ENCODE measurements at regions not wholly inside any gene's neighbourhood (a gene's known extent, or its start where the extent isn't known, plus 50 kb on each side); places are given as distances from the start of the nearest gene placed in this dataset.
"Not testable (repeated sequence)": the region's sequence is repeated elsewhere in the genome, so short reads cannot be mapped to it uniquely, and the experiment has no call there.

GRCh38 chr15:21357056-21357455 lies 83.2 kb downstream of the POTEB3 start:
- H3K9me3 Mint-ChIP-seq, DNase-seq, H3K4me1 Mint-ChIP-seq, CTCF ChIA-PET, H3K27me3 Mint-ChIP-seq, H3K27ac Mint-ChIP-seq, H3K4me3 Mint-ChIP-seq, H3K36me3 Mint-ChIP-seq: not testable (repeated sequence)

DNA sequence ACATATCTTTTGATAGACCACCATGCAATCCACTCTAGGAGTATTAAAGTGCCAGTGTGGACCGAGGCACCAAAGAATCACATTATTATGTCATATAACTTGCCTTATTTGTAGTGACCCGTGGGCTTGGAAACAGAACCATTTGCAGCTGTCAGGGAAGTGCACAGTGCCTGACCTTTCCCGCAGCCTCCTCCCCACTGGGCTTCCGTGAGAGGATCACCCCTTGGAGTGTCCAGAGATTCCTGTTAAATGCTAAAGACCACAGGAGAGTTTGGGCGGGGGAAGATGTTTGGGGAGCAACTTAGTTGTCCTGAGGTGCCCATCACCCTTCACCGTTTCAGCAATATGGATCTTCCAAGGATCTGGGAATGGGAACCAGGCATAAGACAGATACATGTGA lies 84.4 kb downstream of the POTEB3 start:
- H3K4me3 Mint-ChIP-seq, H3K9me3 Mint-ChIP-seq, H3K27ac Mint-ChIP-seq, H3K36me3 Mint-ChIP-seq, H3K27me3 Mint-ChIP-seq, CTCF ChIA-PET, H3K4me1 Mint-ChIP-seq, DNase-seq: not testable (repeated sequence)

DNA sequence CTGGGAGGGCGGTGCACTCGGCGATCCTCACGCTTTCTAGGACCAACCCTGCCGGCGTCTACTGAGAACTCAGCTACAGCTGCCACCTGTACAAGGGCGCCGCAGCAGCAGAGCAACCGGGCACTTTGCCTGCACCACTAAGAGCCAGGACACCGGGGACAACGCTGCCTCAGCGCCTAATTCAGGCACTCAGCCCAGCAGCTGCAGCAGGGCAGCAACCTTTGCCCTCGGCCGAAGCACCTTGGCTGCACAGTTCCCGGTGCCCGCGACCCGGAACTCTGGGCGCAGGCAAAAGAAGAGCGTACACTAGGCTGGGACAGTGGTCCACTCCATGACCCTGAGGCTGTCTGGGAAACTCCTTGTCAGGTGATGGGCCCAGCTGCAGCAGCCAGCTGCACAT lies 85.7 kb downstream of the POTEB3 start:
- H3K27me3 Mint-ChIP-seq, H3K4me3 Mint-ChIP-seq, H3K27ac Mint-ChIP-seq, H3K4me1 Mint-ChIP-seq, H3K36me3 Mint-ChIP-seq, CTCF ChIA-PET, H3K9me3 Mint-ChIP-seq: not testable (repeated sequence)
- DNase-seq: peak; percentile 8

DNA sequence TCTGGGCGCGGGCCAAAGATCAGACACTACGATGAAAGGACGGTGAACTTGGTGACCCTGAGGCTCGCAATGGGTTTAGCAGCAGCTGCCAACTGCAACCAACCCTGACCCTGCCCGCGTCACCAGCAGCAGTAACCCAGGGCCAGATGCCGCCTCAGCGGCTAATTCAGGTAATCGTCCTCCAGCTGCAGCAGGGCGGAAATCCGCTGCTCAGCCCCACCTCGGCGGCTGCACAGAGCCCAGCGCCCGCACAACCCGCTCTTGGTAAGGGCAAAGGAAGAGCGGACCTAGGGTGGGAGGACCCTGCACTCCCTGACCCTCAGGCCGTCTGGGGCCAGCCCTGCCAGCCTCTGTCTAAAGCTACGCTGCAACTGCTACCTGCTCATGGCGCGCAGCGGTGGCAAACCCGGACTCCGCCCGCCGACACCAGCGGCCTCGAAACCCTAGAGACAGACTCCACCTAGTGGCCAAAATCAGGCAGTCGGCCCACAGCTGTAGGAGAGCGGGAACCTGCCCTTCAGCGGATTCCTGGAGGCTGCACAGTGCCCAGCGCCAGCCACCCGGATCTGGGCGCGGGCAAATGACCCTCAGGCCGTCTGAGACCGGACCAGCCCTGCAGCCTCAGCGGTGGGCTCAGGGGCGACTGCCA lies 87.5 kb downstream of the POTEB3 start:
- H3K4me1 Mint-ChIP-seq, H3K4me3 Mint-ChIP-seq, H3K27me3 Mint-ChIP-seq, CTCF ChIA-PET, H3K9me3 Mint-ChIP-seq, H3K27ac Mint-ChIP-seq, H3K36me3 Mint-ChIP-seq, DNase-seq: not testable (repeated sequence)

DNA sequence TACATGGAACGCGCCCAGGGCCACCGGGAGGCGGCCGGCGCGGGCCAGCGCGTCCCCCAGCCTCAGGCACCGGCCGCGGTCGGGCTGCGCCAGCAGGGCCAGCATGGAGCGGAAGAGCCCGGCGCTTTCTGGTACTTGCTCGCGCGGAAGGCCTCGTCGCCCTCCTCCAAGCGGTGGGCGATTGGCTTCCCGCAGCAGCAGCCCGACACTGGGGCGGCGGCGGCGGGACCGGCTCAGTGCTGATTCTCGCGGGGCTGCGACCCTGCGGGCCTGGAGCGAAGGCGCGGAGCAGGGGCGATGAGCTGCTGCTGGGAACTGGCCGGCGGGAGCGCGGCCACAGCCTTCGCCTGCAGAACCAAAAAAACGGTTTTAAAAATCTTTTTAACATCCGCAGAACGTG lies 95.3 kb downstream of the POTEB3 start:
- H3K9me3 Mint-ChIP-seq, H3K27ac Mint-ChIP-seq, H3K4me3 Mint-ChIP-seq, CTCF ChIA-PET, H3K4me1 Mint-ChIP-seq, H3K36me3 Mint-ChIP-seq, H3K27me3 Mint-ChIP-seq: not testable (repeated sequence)
- DNase-seq: peak; percentile 20

- H3K9me3 Mint-ChIP-seq, DNase-seq, H3K4me1 Mint-ChIP-seq, H3K36me3 Mint-ChIP-seq, H3K27me3 Mint-ChIP-seq, H3K4me3 Mint-ChIP-seq, CTCF ChIA-PET, H3K27ac Mint-ChIP-seq: not testable (repeated sequence)
Observed at GRCh38 chr15:21344500-21344899, 95.8 kb downstream of the POTEB3 start.

DNA sequence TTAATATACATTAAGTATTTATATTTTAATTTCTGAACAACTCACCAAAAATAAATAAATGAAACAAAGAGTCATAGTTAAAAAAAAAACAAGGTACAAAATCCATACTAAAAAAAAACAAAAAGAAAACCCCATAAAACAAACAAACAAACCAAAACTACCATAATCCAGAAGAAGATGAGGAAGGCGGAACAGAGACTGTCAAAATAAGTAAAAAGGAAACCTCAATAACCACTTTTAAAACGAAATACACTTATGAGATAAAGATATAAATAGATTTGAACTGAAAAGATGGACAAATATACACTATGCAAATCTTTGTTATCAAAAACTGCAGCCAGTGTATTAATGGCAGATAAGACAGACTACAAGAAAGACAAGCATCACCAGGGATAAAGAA lies 103.3 kb downstream of the POTEB3 start:
- H3K4me3 Mint-ChIP-seq, H3K27me3 Mint-ChIP-seq, H3K9me3 Mint-ChIP-seq, CTCF ChIA-PET, H3K36me3 Mint-ChIP-seq, H3K4me1 Mint-ChIP-seq, H3K27ac Mint-ChIP-seq, DNase-seq: not testable (repeated sequence)

- DNase-seq: peak; percentile 30
- CTCF ChIA-PET, H3K4me1 Mint-ChIP-seq, H3K9me3 Mint-ChIP-seq, H3K27me3 Mint-ChIP-seq, H3K36me3 Mint-ChIP-seq, H3K27ac Mint-ChIP-seq, H3K4me3 Mint-ChIP-seq: not testable (repeated sequence)
Observed at GRCh38 chr15:21324720-21325460, 115.4 kb downstream of the POTEB3 start.

- CTCF ChIA-PET: interaction anchor here (1.2 to 1.4 kb wide), 2 partner anchors 9 to 638 kb away, joined by 3 read pairs; no protein-coding TSS in a partner anchor
- not testable (repeated sequence) for DNase-seq, H3K27me3 Mint-ChIP-seq, H3K4me1 Mint-ChIP-seq, H3K4me3 Mint-ChIP-seq, H3K9me3 Mint-ChIP-seq, H3K27ac Mint-ChIP-seq, H3K36me3 Mint-ChIP-seq
Observed at GRCh38 chr15:21284353-21284752, 155.9 kb downstream of the POTEB3 start.

GRCh38 chr15:21283210-21283609 lies 157.1 kb downstream of the POTEB3 start:
- not testable (repeated sequence) for H3K36me3 Mint-ChIP-seq, H3K4me3 Mint-ChIP-seq, H3K27me3 Mint-ChIP-seq, H3K4me1 Mint-ChIP-seq, H3K9me3 Mint-ChIP-seq, DNase-seq, H3K27ac Mint-ChIP-seq
- CTCF ChIA-PET: interaction anchor here (1.4 kb wide), 1 partner anchor 637 kb away, joined by 3 read pairs; no protein-coding TSS in a partner anchor

DNA sequence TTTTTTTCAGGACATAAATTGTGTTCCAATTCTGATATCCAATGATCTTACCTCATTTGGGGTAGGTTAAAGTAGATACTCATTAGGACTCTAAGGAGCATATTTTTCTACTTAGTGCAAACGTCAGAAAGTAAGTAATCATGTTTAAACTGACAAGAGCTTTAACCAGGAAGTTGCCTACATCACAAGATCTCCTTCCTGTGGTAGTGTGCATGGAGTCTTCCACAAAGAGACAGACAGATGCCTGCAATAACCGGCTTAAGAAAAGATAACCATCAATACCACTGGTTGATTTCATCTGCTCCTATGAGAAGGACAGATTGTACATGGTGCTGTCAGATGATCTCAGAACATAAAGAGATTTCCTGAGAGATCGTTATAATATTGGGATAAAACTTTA lies 160.0 kb downstream of the POTEB3 start:
- H3K4me1 Mint-ChIP-seq, H3K4me3 Mint-ChIP-seq, CTCF ChIA-PET: not testable (repeated sequence)

GRCh38 chr15:21272176-21272982 lies 167.9 kb downstream of the POTEB3 start:
- H3K4me1 Mint-ChIP-seq, CTCF ChIA-PET, H3K4me3 Mint-ChIP-seq, DNase-seq, H3K27ac Mint-ChIP-seq, H3K9me3 Mint-ChIP-seq, H3K36me3 Mint-ChIP-seq: not testable (repeated sequence)
- H3K27me3 Mint-ChIP-seq: peaks cover 13% of the 10 kb centered on the region

More for the DNA sequence above, 160.0 kb downstream of the POTEB3 start:
- H3K27ac Mint-ChIP-seq, H3K9me3 Mint-ChIP-seq, H3K27me3 Mint-ChIP-seq, DNase-seq, H3K36me3 Mint-ChIP-seq: not testable (repeated sequence)

GRCh38 chr15:21271566-21271965 lies 168.7 kb downstream of the POTEB3 start:
- Mint-ChIP-seq H3K27ac (no peak overlapping the region), H3K36me3 (no peaks in the 10 kb centered on the region), H3K4me1 (peaks cover 2% of the 10 kb centered on the region), H3K27me3 (peaks cover 13% of the 10 kb centered on the region), H3K9me3 (no peaks in the 10 kb centered on the region), H3K4me3 (no peak overlapping the region)
- DNase-seq: no peak
- CTCF ChIA-PET: no interaction called here

DNA sequence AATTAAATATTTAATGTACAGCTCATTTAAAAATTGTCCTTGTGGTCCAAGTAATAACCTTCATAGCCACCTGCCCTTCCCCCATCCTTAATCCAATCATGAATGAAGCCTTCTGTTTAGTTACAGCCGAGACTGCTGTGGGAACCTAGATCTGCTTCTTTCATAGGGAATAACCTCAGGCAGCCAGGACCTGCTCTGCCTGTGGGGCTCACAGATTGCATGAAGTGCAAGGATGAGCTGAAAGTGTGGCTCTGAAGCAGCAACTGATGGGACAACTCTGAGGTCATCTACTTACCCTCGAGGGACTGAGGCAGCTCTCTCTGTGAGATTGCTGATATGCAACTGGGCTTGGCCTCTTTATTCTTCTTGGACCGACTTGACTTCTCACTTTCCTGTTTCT lies 169.8 kb downstream of the POTEB3 start:
- peaks cover 13% of the 10 kb centered on the region for H3K27me3 Mint-ChIP-seq
- no peaks in the 10 kb centered on the region for H3K9me3 Mint-ChIP-seq
- H3K36me3 Mint-ChIP-seq: no peaks in the 10 kb centered on the region
- CTCF ChIA-PET: interaction anchor here (0.6 kb wide), 1 partner anchor 1804 kb away, joined by 3 read pairs; no protein-coding TSS in a partner anchor
- no peak for DNase-seq
- no peak overlapping the region for H3K27ac Mint-ChIP-seq
- no peak overlapping the region for H3K4me3 Mint-ChIP-seq
- peaks cover 2% of the 10 kb centered on the region for H3K4me1 Mint-ChIP-seq

GRCh38 chr15:21269673-21270072 lies 170.6 kb downstream of the POTEB3 start:
- H3K9me3 Mint-ChIP-seq, H3K4me1 Mint-ChIP-seq, H3K27ac Mint-ChIP-seq, H3K4me3 Mint-ChIP-seq, DNase-seq, H3K36me3 Mint-ChIP-seq: not testable (repeated sequence)
- CTCF ChIA-PET: interaction anchor here (0.6 kb wide), 1 partner anchor 1805 kb away, joined by 3 read pairs; no protein-coding TSS in a partner anchor
- peaks cover 13% of the 10 kb centered on the region for H3K27me3 Mint-ChIP-seq

Measured in activated naive CD4-positive, alpha-beta T cell treated with anti-CD3 and anti-CD28 coated beads, Interleukin-2, amount 10 ng/mL, durations not matched to agents 7 days and 5 days (primary cell).